HepG2 (cell line): ENCODE measurements at regions not wholly inside any gene's neighbourhood (a gene's known extent, or its start where the extent isn't known, plus 50 kb on each side); places are given as distances from the start of the nearest gene placed in this dataset.

ENCODE experiments used
- ATAC-seq: fragments of 200-7000 bp; cut with Tn5 transposase; 3 replicates; pipeline ENCODE4 v1.9.1; 2020; ENCODE audit warnings: mild to moderate bottlenecking, moderate library complexity
- BruUV-seq: library from RNA; stranded (reverse); fragments of 400-500 nt; replicated peaks from 2 replicates; lab custom pipeline; 2021; lab: Mats Ljungman, UMichigan
- CTCF ChIA-PET: fragments of 300-600 bp; formaldehyde crosslinking; extraction: SDS; loops from one replicate; lab custom pipeline; 2021; ENCODE audit warnings: low total read pairs, inconsistent platforms, low intra/inter-chr PET ratio; lab: Yijun Ruan, JAX
- POLR2A ChIA-PET: fragments of 350-600 bp; sonication (Branson Sonifier 250); formaldehyde crosslinking; loops from one replicate; lab custom pipeline; 2020; ENCODE audit warnings: antibody characterized with exemption, inconsistent platforms; lab: Yijun Ruan, JAX
- DNase-seq: peaks from one replicate; pipeline ENCODE4 v3.0.0-alpha.2; 2015; ENCODE audit warnings: low spot score
- FAIRE-seq: peaks from 3 replicates; lab custom pipeline; 2011; peaks lifted over from hg19 to GRCh38; lab: Jason Lieb, UNC
- H2AFZ ChIP-seq: one replicate; pipeline ENCODE4 v1.6.1; 2011; ENCODE audit warnings: low read length, inconsistent platforms
- H3K27ac ChIP-seq: fragments of 300-600 bp; 3 replicates; pipeline ENCODE4 v1.8.0; 2011; ENCODE audit warnings: mixed run types, mild to moderate bottlenecking, mixed read lengths, low read length, inconsistent platforms; ENCODE audit not compliant: insufficient read depth; ENCODE audit errors: extremely low read length
- H3K27me3 ChIP-seq, 2 experiments: fragments of 200-600 bp in 1 of 2; 2 replicates in 1 of 2; 3 replicates in 1 of 2; pipeline versions ENCODE4 v1.6.0 to v1.8.0; 2011; ENCODE audit warnings: low read length in 2 of 2, mild to moderate bottlenecking in 2 of 2, moderate library complexity in 2 of 2, inconsistent platforms in 1 of 2; ENCODE audit not compliant: insufficient read depth in 2 of 2, control insufficient read depth in 1 of 2
- H3K36me3 ChIP-seq, 2 experiments: fragments of 200-600 bp in 1 of 2; replicated peaks in 1 of 2; 2 replicates in 1 of 2; 3 replicates in 1 of 2; pipeline versions ENCODE4 v1.5.1 to v1.8.0; 2011; ENCODE audit warnings: low read length in 2 of 2, inconsistent platforms in 1 of 2; ENCODE audit not compliant: insufficient read depth in 2 of 2, control insufficient read depth in 1 of 2
- H3K4me1 ChIP-seq: 2 replicates; pipeline ENCODE4 v1.5.1; 2012; ENCODE audit warnings: low read length, inconsistent platforms; ENCODE audit not compliant: insufficient read depth
- H3K4me2 ChIP-seq: 2 replicates; pipeline ENCODE4 v1.6.0; 2011; ENCODE audit warnings: low read depth, low read length, inconsistent platforms
- H3K4me3 ChIP-seq, 3 experiments: fragments of 200-600 bp in 1 of 3; sonication (generic), shearing (Covaris generic) in 1 of 3; replicated peaks in 1 of 3; 2 replicates each; pipeline ENCODE4 v1.5.1; 2011 to 2016; ENCODE audit warnings: low read length in 3 of 3, inconsistent platforms in 2 of 3, low read depth in 2 of 3, mild to moderate bottlenecking in 2 of 3, control low read depth in 1 of 3, mixed read lengths in 1 of 3; ENCODE audit not compliant: insufficient read depth in 1 of 3
- H3K79me2 ChIP-seq: one replicate; pipeline ENCODE4 v1.6.1; 2011; ENCODE audit warnings: low read length, inconsistent platforms; ENCODE audit not compliant: insufficient read depth
- H3K9ac ChIP-seq: 2 replicates; pipeline ENCODE4 v1.6.0; 2011; ENCODE audit warnings: mild to moderate bottlenecking, low read depth, low read length, inconsistent platforms; ENCODE audit not compliant: insufficient read depth
- H3K9me3 ChIP-seq: 2 replicates; pipeline ENCODE4 v1.5.1; 2012; ENCODE audit warnings: mild to moderate bottlenecking, low read length
- H4K20me1 ChIP-seq: 2 replicates; pipeline ENCODE4 v1.6.0; 2011; ENCODE audit warnings: inconsistent platforms, mild to moderate bottlenecking, low read length, moderate library complexity; ENCODE audit not compliant: insufficient read depth
- MED13 ChIP-seq: sonication (generic); formaldehyde crosslinking; IDR thresholded peaks from 2 replicates; pipeline ENCODE4 v1.5.0; 2020; ENCODE audit warnings: missing genetic modification reagents
- ZNF567 ChIP-seq: sonication (generic); formaldehyde crosslinking; IDR thresholded peaks from 2 replicates; pipeline ENCODE4 v1.8.1; 2023; ENCODE audit warnings: mild to moderate bottlenecking, missing genetic modification reagents, borderline replicate concordance
- ZNF800 ChIP-seq: sonication (generic); formaldehyde crosslinking; IDR thresholded peaks from 2 replicates; pipeline ENCODE4 v1.4.0; 2020; ENCODE audit warnings: missing genetic modification reagents
- WGBS: methylation state at CpG from one replicate; pipeline ENCODE4 v1.1.6; 2017; ENCODE audit warnings: low lambda C conversion rate; 5-methylcytosine and 5-hydroxymethylcytosine counted together
- in situ Hi-C: cut with HindIII; loops from 2 replicates; pipeline ENCODE4 v1.10.0; 2017; ENCODE audit warnings: low pct_unique_long_range_greater_than_20kb; ENCODE audit not compliant: extremely low pct_ligation_motif_present
- intact Hi-C: fragments of 100-400 bp; cut with micrococcal nuclease; formaldehyde crosslinking; loops from one replicate; pipeline ENCODE4 v1.10.0; 2022; ENCODE audit not compliant: unreplicated experiment
- TF ChIP-seq, protein P1 (sequence below): sonication (generic); formaldehyde crosslinking; IDR thresholded peaks from 2 replicates; pipeline ENCODE4 v1.5.0; 2020; ENCODE audit warnings: missing genetic modification reagents
- TF ChIP-seq, protein P2 (sequence below): fragments of 450-650 bp; IDR thresholded peaks from 2 replicates; pipeline ENCODE4 v1.6.1; 2017

GRCh38 chr3:113128386-113129015 lies 82.9 kb upstream of the BOC start:
- no peak for DNase-seq

More at GRCh38 chr3:113128386-113129015, 82.9 kb upstream of the BOC start:
- H3K4me2 ChIP-seq: no peak overlapping the region
- intact Hi-C loops: no loop called here
- no peak overlapping the region for H3K27ac ChIP-seq
- POLR2A ChIA-PET: no interaction called here
- no peak for TF ChIP-seq MED13 (CRISPR knock-in tag)
- no peak for TF ChIP-seq ZNF567 (CRISPR knock-in tag)
- TF ChIP-seq, protein P1, sequence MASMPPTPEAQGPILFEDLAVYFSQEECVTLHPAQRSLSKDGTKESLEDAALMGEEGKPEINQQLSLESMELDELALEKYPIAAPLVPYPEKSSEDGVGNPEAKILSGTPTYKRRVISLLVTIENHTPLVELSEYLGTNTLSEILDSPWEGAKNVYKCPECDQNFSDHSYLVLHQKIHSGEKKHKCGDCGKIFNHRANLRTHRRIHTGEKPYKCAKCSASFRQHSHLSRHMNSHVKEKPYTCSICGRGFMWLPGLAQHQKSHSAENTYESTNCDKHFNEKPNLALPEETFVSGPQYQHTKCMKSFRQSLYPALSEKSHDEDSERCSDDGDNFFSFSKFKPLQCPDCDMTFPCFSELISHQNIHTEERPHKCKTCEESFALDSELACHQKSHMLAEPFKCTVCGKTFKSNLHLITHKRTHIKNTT (CRISPR knock-in tag): no peak
- TF ChIP-seq, protein P2, sequence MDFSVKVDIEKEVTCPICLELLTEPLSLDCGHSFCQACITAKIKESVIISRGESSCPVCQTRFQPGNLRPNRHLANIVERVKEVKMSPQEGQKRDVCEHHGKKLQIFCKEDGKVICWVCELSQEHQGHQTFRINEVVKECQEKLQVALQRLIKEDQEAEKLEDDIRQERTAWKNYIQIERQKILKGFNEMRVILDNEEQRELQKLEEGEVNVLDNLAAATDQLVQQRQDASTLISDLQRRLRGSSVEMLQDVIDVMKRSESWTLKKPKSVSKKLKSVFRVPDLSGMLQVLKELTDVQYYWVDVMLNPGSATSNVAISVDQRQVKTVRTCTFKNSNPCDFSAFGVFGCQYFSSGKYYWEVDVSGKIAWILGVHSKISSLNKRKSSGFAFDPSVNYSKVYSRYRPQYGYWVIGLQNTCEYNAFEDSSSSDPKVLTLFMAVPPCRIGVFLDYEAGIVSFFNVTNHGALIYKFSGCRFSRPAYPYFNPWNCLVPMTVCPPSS: no peak
- TF ChIP-seq ZNF800 (CRISPR knock-in tag): no peak
- CTCF ChIA-PET: no interaction called here
- H3K9ac ChIP-seq: no peak overlapping the region
- no peak overlapping the region for H2AFZ ChIP-seq
- peaks cover 0 to 3% of the 10 kb centered on the region in 2 experiments; a peak in 1 of 5 replicates for H3K27me3 ChIP-seq
- WGBS: 48% methylated on average over 9 of the region's 9 CpGs
- no TSS peak for BruUV-seq
- no peaks in the 10 kb centered on the region for H3K79me2 ChIP-seq
- no peaks in the 10 kb centered on the region for H3K4me1 ChIP-seq
- in situ Hi-C loops: no loop called here
- no peak for FAIRE-seq
- H3K4me3 ChIP-seq: no peak overlapping the region
- H4K20me1 ChIP-seq: no peaks in the 10 kb centered on the region
- no peaks in the 10 kb centered on the region for H3K36me3 ChIP-seq
- no peaks in the 10 kb centered on the region for H3K9me3 ChIP-seq
- ATAC-seq: no peak
